GM10266 (cell line): ENCODE measurements at regions not wholly inside any gene's neighbourhood (a gene's known extent, or its start where the extent isn't known, plus 50 kb on each side); places are given as distances from the start of the nearest gene placed in this dataset.

ENCODE experiments used
- DNase-seq: peaks from one replicate; pipeline ENCODE4 v3.0.0; 2012; ENCODE audit errors: extremely low spot score
- CTCF ChIP-seq: IDR thresholded peaks from 2 replicates; pipeline ENCODE4 v1.5.1; 2012; ENCODE audit warnings: mild to moderate bottlenecking, low read depth; ENCODE audit not compliant: control insufficient read depth, insufficient read depth; ENCODE audit errors: missing control alignments

- no peak for TF ChIP-seq CTCF
- no peak for DNase-seq
Measured at GRCh38 chr18:980586-980985, 75.9 kb downstream of the ADCYAP1 start.

- DNase-seq = no peak
- TF ChIP-seq CTCF = no peak
Measured at GRCh38 chr18:984004-984403, 79.3 kb downstream of the ADCYAP1 start.

- no peak for DNase-seq
- TF ChIP-seq CTCF = no peak
Measured at GRCh38 chr18:985212-985661, 80.6 kb downstream of the ADCYAP1 start.

GRCh38 chr18:986051-986450, 81.4 kb downstream of the ADCYAP1 start:
- TF ChIP-seq CTCF = no peak
- DNase-seq = no peak

DNA sequence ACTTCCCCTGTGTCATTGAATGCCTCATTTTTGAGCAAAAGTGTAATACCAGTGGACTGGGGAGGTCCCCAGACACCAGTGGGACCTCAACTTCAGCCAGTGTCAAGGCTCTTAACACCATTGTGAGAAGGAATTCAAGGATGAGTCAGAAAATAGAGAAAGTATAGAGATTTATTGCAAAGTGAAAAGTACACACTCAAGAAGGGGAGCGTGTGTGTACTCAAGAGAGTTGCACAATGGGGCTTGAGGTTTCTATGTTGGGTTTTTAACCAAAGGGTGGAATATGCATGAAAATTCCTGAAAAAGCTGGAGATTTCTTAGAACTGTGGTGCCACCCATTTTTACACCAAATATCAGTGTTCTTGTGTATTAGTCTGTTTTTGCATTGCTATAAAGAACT, 81.9 kb downstream of the ADCYAP1 start:
- no peak for DNase-seq
- no peak for TF ChIP-seq CTCF

GRCh38 chr18:987325-988186, 82.9 kb downstream of the ADCYAP1 start:
- no peak for TF ChIP-seq CTCF
- no peak for DNase-seq

DNA sequence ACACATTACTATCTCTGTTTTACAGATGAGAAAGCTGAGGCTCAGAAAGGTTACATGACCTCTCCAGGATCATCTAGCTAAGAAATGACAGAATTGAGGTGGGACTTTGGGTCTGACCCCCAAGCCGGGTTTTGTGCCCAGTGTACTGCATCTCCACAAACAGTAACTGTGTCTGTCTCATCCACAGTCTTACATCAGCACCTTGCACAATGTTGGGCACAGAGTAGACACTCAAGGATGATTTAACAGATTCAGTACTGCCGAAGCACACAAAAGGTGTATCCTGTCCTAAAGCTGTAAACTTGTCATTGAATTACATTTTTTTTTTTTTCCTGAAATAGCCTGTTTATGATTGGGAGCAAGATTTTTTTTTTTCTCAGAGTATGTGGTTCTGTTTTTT, 84.8 kb downstream of the ADCYAP1 start:
- no peak for TF ChIP-seq CTCF
- DNase-seq = no peak
